ENCODE measurements at regions not wholly inside any gene's neighbourhood (a gene's known extent, or its start where the extent isn't known, plus 50 kb on each side); places are given as distances from the start of the nearest gene placed in this dataset.

- DNase-seq (ENCODE audit: low read depth, low spot score): peak; percentile 45
- in situ Hi-C loops (cut with HindIII; ENCODE audit: low pct_unique_long_range_greater_than_20kb, low sequenced_read_pairs): no loop called here
Observed at GRCh38 chrX:68945603-68946228, 116.9 kb downstream of the EFNB1 start.

GRCh38 chrX:68945081-68945602 lies 116.3 kb downstream of the EFNB1 start:
- in situ Hi-C loops (cut with HindIII; ENCODE audit: low pct_unique_long_range_greater_than_20kb, low sequenced_read_pairs): no loop called here
- no peak for DNase-seq (ENCODE audit: low read depth, low spot score)

GRCh38 chrX:68944211-68944610 lies 115.4 kb downstream of the EFNB1 start:
- no peak for DNase-seq (ENCODE audit: low read depth, low spot score)
- in situ Hi-C loops (cut with HindIII; ENCODE audit: low pct_unique_long_range_greater_than_20kb, low sequenced_read_pairs): no loop called here

- in situ Hi-C loops (cut with HindIII; ENCODE audit: low pct_unique_long_range_greater_than_20kb, low sequenced_read_pairs): no loop called here
- DNase-seq (ENCODE audit: low read depth, low spot score): no peak
Observed at GRCh38 chrX:68942840-68943239, 114.0 kb downstream of the EFNB1 start.

- DNase-seq (ENCODE audit: low read depth, low spot score): no peak
- in situ Hi-C loops (cut with HindIII; ENCODE audit: low pct_unique_long_range_greater_than_20kb, low sequenced_read_pairs): no loop called here
Observed at GRCh38 chrX:68942104-68942503, 113.3 kb downstream of the EFNB1 start.

GRCh38 chrX:68941385-68941952 lies 112.6 kb downstream of the EFNB1 start:
- DNase-seq (ENCODE audit: low read depth, low spot score): no peak
- in situ Hi-C loops (cut with HindIII; ENCODE audit: low pct_unique_long_range_greater_than_20kb, low sequenced_read_pairs): no loop called here

GRCh38 chrX:68940601-68941000 lies 111.8 kb downstream of the EFNB1 start:
- no peak for DNase-seq (ENCODE audit: low read depth, low spot score)

GRCh38 chrX:68939868-68940267 lies 111.0 kb downstream of the EFNB1 start:
- in situ Hi-C loops (cut with HindIII; ENCODE audit: low pct_unique_long_range_greater_than_20kb, low sequenced_read_pairs): no loop called here

More at GRCh38 chrX:68940601-68941000, 111.8 kb downstream of the EFNB1 start:
- in situ Hi-C loops (cut with HindIII; ENCODE audit: low pct_unique_long_range_greater_than_20kb, low sequenced_read_pairs): no loop called here

GRCh38 chrX:68938244-68939004 lies 109.6 kb downstream of the EFNB1 start:
- DNase-seq (ENCODE audit: low read depth, low spot score): no peak
- in situ Hi-C loops (cut with HindIII; ENCODE audit: low pct_unique_long_range_greater_than_20kb, low sequenced_read_pairs): no loop called here

More at GRCh38 chrX:68939868-68940267, 111.0 kb downstream of the EFNB1 start:
- no peak for DNase-seq (ENCODE audit: low read depth, low spot score)

- DNase-seq (ENCODE audit: low read depth, low spot score): no peak
- in situ Hi-C loops (cut with HindIII; ENCODE audit: low pct_unique_long_range_greater_than_20kb, low sequenced_read_pairs): no loop called here
Observed at GRCh38 chrX:68937581-68937980, 108.8 kb downstream of the EFNB1 start.

GRCh38 chrX:68936608-68937007 lies 107.8 kb downstream of the EFNB1 start:
- no peak for DNase-seq (ENCODE audit: low read depth, low spot score)
- in situ Hi-C loops (cut with HindIII; ENCODE audit: low pct_unique_long_range_greater_than_20kb, low sequenced_read_pairs): no loop called here

- in situ Hi-C loops (cut with HindIII; ENCODE audit: low pct_unique_long_range_greater_than_20kb, low sequenced_read_pairs): no loop called here
- no peak for DNase-seq (ENCODE audit: low read depth, low spot score)
Observed at GRCh38 chrX:68936126-68936525, 107.3 kb downstream of the EFNB1 start.

GRCh38 chrX:68935362-68935761 lies 106.5 kb downstream of the EFNB1 start:
- no peak for DNase-seq (ENCODE audit: low read depth, low spot score)
- in situ Hi-C loops (cut with HindIII; ENCODE audit: low pct_unique_long_range_greater_than_20kb, low sequenced_read_pairs): no loop called here

GRCh38 chrX:68934922-68935321 lies 106.1 kb downstream of the EFNB1 start:
- DNase-seq (ENCODE audit: low read depth, low spot score): no peak
- in situ Hi-C loops (cut with HindIII; ENCODE audit: low pct_unique_long_range_greater_than_20kb, low sequenced_read_pairs): no loop called here

- in situ Hi-C loops (cut with HindIII; ENCODE audit: low pct_unique_long_range_greater_than_20kb, low sequenced_read_pairs): no loop called here
Observed at GRCh38 chrX:68934421-68934820, 105.6 kb downstream of the EFNB1 start.

GRCh38 chrX:68932611-68933010 lies 103.8 kb downstream of the EFNB1 start:
- in situ Hi-C loops (cut with HindIII; ENCODE audit: low pct_unique_long_range_greater_than_20kb, low sequenced_read_pairs): no loop called here
- DNase-seq (ENCODE audit: low read depth, low spot score): no peak

More at GRCh38 chrX:68934421-68934820, 105.6 kb downstream of the EFNB1 start:
- no peak for DNase-seq (ENCODE audit: low read depth, low spot score)

- no peak for DNase-seq (ENCODE audit: low read depth, low spot score)
- in situ Hi-C loops (cut with HindIII; ENCODE audit: low pct_unique_long_range_greater_than_20kb, low sequenced_read_pairs): no loop called here
Observed at GRCh38 chrX:68931345-68931744, 102.5 kb downstream of the EFNB1 start.

- in situ Hi-C loops (cut with HindIII; ENCODE audit: low pct_unique_long_range_greater_than_20kb, low sequenced_read_pairs): no loop called here
- no peak for DNase-seq (ENCODE audit: low read depth, low spot score)
Observed at GRCh38 chrX:68930542-68931317, 101.9 kb downstream of the EFNB1 start.

All from SK-MEL-5 (cell line).